ENCODE measurements at regions not wholly inside any gene's neighbourhood (a gene's known extent, or its start where the extent isn't known, plus 50 kb on each side); places are given as distances from the start of the nearest gene placed in this dataset.

DNA sequence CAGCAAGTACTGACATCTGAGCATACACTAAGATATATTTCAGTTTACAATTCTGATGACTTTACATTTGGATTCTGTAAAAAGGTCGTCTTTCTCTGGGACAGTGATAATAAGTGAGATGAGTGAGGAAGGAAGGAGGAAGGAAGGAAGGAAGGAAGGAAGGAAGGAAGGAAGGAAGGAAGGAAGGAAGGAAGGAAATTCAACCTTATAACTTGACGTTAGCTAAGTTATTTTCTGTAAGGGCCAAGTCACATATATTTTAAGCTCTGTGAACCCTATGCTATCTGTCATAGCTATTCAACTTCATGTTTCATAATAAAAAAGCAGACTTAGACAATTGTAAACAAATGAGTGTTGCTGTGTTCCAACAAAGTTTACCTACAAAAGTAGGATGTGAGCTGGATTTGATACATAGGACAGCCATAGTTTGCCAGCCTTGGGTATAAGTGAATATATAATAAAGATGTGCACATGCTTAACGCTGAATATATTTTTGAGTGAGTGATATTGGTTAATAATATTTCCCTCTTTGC, 753.0 kb upstream of the NDST4 start:
- Histone ChIP-seq H3K9me1 (ENCODE audit: insufficient read depth, low read length) (no peaks in the 10 kb centered on the region), H3K9me3 (ENCODE audit: control insufficient read depth, insufficient read depth, low read length) (no peaks in the 10 kb centered on the region), H2AFZ (replicated peaks; ENCODE audit: low read length, poor library complexity) (no peak overlapping the region), H3K79me1 (ENCODE audit: low read depth in 1 of 2, low read length in 2 of 2) (no peaks in the 10 kb centered on the region), H2BK15ac (ENCODE audit: low read depth, low read length) (no peak overlapping the region), H3K23ac (ENCODE audit: low read depth, low read length) (no peak overlapping the region), H3K4me1 (ENCODE audit: control insufficient read depth, insufficient read depth, low read length) (no peaks in the 10 kb centered on the region), H3K27me3 (ENCODE audit: control insufficient read depth, insufficient read depth, low read length) (no peaks in the 10 kb centered on the region), H3K9ac (ENCODE audit: low read depth, low read length) (no peak overlapping the region), H2BK5ac (ENCODE audit: low read depth, low read length, poor library complexity, severe bottlenecking) (no peak overlapping the region), H2BK120ac (ENCODE audit: low read depth, low read length) (no peak overlapping the region), H2AK9ac (replicated peaks; ENCODE audit: low read depth, low read length, poor library complexity) (no peak overlapping the region), H4K8ac (ENCODE audit: low read depth in 2 of 2, low read length in 2 of 2) (no peak overlapping the region), H3K36me3 (ENCODE audit: control insufficient read depth, insufficient read depth, low read length) (no peaks in the 10 kb centered on the region), H3K4me3 (ENCODE audit: insufficient read depth, low read depth, low read length) (no peak overlapping the region), H3K27ac (ENCODE audit: insufficient read depth, low read length) (no peak overlapping the region), H3K4me2 (ENCODE audit: low read depth, low read length) (no peak overlapping the region), H2BK20ac (ENCODE audit: low read depth, low read length) (no peak overlapping the region), H4K5ac (ENCODE audit: low read depth, low read length) (no peak overlapping the region), H2AK5ac (ENCODE audit: low read depth, low read length) (no peak overlapping the region), H3K18ac (ENCODE audit: low read depth, low read length) (no peak overlapping the region), H3K14ac (replicated peaks; ENCODE audit: low read depth, low read length) (no peak overlapping the region), H3K56ac (ENCODE audit: extremely low read depth, insufficient read depth, low read length) (no peak overlapping the region), H4K20me1 (ENCODE audit: insufficient read depth, low read length) (no peaks in the 10 kb centered on the region), H3K4ac (ENCODE audit: low read depth, low read length) (no peak overlapping the region), H4K91ac (ENCODE audit: insufficient read depth, low read depth, low read length) (no peak overlapping the region)
- BruUV-seq (replicated peaks): no TSS peak
- in situ Hi-C loops (cut with MboI; ENCODE audit: low sequenced_read_pairs) (no loop called here), intact Hi-C loops (cut with micrococcal nuclease) (no loop called here), dilution Hi-C loops (cut with HindIII; ENCODE audit: low sequenced_read_pairs, unreplicated experiment) (no loop called here)
- ChIA-PET POLR2A (ENCODE audit: unreplicated experiment) (no interaction called here), CTCF (interaction anchor here (0.7 kb wide), 1 partner anchor 290 kb away, joined by 3 read pairs; no protein-coding TSS in a partner anchor)
- ATAC-seq (ENCODE audit: low read depth) (no peak), DNase-seq (no peak)
- no CpG with 5 or more reads among the region's 3 CpGs for WGBS, 2 experiments (ENCODE audit: extremely low coverage in 2 of 2, insufficient read length in 1 of 2)
- TF ChIP-seq, protein P1, sequence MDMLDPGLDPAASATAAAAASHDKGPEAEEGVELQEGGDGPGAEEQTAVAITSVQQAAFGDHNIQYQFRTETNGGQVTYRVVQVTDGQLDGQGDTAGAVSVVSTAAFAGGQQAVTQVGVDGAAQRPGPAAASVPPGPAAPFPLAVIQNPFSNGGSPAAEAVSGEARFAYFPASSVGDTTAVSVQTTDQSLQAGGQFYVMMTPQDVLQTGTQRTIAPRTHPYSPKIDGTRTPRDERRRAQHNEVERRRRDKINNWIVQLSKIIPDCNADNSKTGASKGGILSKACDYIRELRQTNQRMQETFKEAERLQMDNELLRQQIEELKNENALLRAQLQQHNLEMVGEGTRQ (IDR thresholded peaks at IDR 0.05; ENCODE audit: low read depth, low read length): no peak
- TF ChIP-seq POLR2A (IDR thresholded peaks at IDR 0.05; ENCODE audit: low read depth, low read length) (no peak), MXI1 (IDR thresholded peaks at IDR 0.05; ENCODE audit: borderline replicate concordance, low read depth, low read length) (no peak), FOS (IDR thresholded peaks at IDR 0.05; ENCODE audit: low read depth, low read length) (no peak), MAFK (IDR thresholded peaks at IDR 0.05; ENCODE audit: low read depth, low read length) (no peak), MAZ (IDR thresholded peaks at IDR 0.05; ENCODE audit: borderline replicate concordance, low read depth, low read length) (no peak), RAD21 (IDR thresholded peaks at IDR 0.05; ENCODE audit: low read length) (no peak), CEBPB (IDR thresholded peaks at IDR 0.05; ENCODE audit: low read depth, low read length) (no peak), RCOR1 (IDR thresholded peaks at IDR 0.05; ENCODE audit: insufficient replicate concordance, low read length) (no peak), CHD1 (IDR thresholded peaks at IDR 0.05; ENCODE audit: low read depth, low read length) (no peak), BHLHE40 (IDR thresholded peaks at IDR 0.05; ENCODE audit: low read depth, low read length) (no peak), RFX5 (IDR thresholded peaks at IDR 0.05; ENCODE audit: low read depth, low read length) (no peak), SMC3 (IDR thresholded peaks at IDR 0.05; ENCODE audit: low read depth, low read length) (no peak), NFE2L2 (IDR thresholded peaks at IDR 0.05; ENCODE audit: low read depth, low read length) (no peak)
- TF ChIP-seq, protein P2, sequence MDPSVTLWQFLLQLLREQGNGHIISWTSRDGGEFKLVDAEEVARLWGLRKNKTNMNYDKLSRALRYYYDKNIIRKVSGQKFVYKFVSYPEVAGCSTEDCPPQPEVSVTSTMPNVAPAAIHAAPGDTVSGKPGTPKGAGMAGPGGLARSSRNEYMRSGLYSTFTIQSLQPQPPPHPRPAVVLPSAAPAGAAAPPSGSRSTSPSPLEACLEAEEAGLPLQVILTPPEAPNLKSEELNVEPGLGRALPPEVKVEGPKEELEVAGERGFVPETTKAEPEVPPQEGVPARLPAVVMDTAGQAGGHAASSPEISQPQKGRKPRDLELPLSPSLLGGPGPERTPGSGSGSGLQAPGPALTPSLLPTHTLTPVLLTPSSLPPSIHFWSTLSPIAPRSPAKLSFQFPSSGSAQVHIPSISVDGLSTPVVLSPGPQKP (IDR thresholded peaks at IDR 0.05; ENCODE audit: borderline replicate concordance, low read depth, low read length): no peak
- TF ChIP-seq, protein P3, sequence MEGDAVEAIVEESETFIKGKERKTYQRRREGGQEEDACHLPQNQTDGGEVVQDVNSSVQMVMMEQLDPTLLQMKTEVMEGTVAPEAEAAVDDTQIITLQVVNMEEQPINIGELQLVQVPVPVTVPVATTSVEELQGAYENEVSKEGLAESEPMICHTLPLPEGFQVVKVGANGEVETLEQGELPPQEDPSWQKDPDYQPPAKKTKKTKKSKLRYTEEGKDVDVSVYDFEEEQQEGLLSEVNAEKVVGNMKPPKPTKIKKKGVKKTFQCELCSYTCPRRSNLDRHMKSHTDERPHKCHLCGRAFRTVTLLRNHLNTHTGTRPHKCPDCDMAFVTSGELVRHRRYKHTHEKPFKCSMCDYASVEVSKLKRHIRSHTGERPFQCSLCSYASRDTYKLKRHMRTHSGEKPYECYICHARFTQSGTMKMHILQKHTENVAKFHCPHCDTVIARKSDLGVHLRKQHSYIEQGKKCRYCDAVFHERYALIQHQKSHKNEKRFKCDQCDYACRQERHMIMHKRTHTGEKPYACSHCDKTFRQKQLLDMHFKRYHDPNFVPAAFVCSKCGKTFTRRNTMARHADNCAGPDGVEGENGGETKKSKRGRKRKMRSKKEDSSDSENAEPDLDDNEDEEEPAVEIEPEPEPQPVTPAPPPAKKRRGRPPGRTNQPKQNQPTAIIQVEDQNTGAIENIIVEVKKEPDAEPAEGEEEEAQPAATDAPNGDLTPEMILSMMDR (conservative IDR thresholded peaks at IDR 0.05; ENCODE audit: low read depth, low read length): no peak

All from IMR-90 (cell line).